ENCODE measurements at regions not wholly inside any gene's neighbourhood (a gene's known extent, or its start where the extent isn't known, plus 50 kb on each side); places are given as distances from the start of the nearest gene placed in this dataset.

- no peak for TF ChIP-seq POLR2AphosphoS5 (IDR thresholded peaks at IDR 0.05)
- no peak for TF ChIP-seq CTCF (IDR thresholded peaks at IDR 0.05)
- TF ChIP-seq POLR2A (IDR thresholded peaks at IDR 0.05), result no peak
- H3K27me3 ChIP-seq, result no peaks in the 10 kb centered on the region
- H3K27ac ChIP-seq, result no peak overlapping the region
- intact Hi-C loops (cut with DNase I; ENCODE audit: low total_unique reads), result no loop called here
- H3K36me3 ChIP-seq, result no peaks in the 10 kb centered on the region
- H3K9me3 ChIP-seq, result peaks cover 0 to 7% of the 10 kb centered on the region in 2 donors
- no peak overlapping the region for H3K4me3 ChIP-seq
- H3K4me1 ChIP-seq, result no peaks in the 10 kb centered on the region
- no peak for DNase-seq (ENCODE audit: low spot score in 2 of 2)
These were observed 345.9 kb upstream of the SMIM30 start for GRCh38 chr7:113464096-113464855.

- no peak for TF ChIP-seq POLR2A (IDR thresholded peaks at IDR 0.05)
- no peak for TF ChIP-seq CTCF (IDR thresholded peaks at IDR 0.05)
- TF ChIP-seq POLR2AphosphoS5 (IDR thresholded peaks at IDR 0.05), result no peak
- H3K4me3 ChIP-seq, result no peak overlapping the region
- H3K4me1 ChIP-seq, result no peaks in the 10 kb centered on the region
- no peaks in the 10 kb centered on the region for H3K9me3 ChIP-seq
- no peaks in the 10 kb centered on the region for H3K36me3 ChIP-seq
- DNase-seq (ENCODE audit: low spot score in 2 of 2), result no peak
- H3K27ac ChIP-seq, result no peak overlapping the region
- no peaks in the 10 kb centered on the region for H3K27me3 ChIP-seq
- intact Hi-C loops (cut with DNase I; ENCODE audit: low total_unique reads), result no loop called here
These were observed 341.7 kb upstream of the SMIM30 start for GRCh38 chr7:113460067-113460466.

GRCh38 chr7:113456533-113456932 is 338.2 kb upstream of the SMIM30 start:
- Histone ChIP-seq H3K4me3 (no peak overlapping the region), H3K27me3 (no peaks in the 10 kb centered on the region), H3K4me1 (no peaks in the 10 kb centered on the region), H3K36me3 (no peaks in the 10 kb centered on the region), H3K9me3 (no peaks in the 10 kb centered on the region), H3K27ac (no peak overlapping the region)
- intact Hi-C loops (cut with DNase I; ENCODE audit: low total_unique reads), result no loop called here
- no peak for DNase-seq (ENCODE audit: low spot score in 2 of 2)
- TF ChIP-seq POLR2A (IDR thresholded peaks at IDR 0.05) (no peak), POLR2AphosphoS5 (IDR thresholded peaks at IDR 0.05) (no peak), CTCF (IDR thresholded peaks at IDR 0.05) (no peak)

- no peaks in the 10 kb centered on the region for H3K27me3 ChIP-seq
- TF ChIP-seq CTCF (IDR thresholded peaks at IDR 0.05), result no peak
- TF ChIP-seq POLR2AphosphoS5 (IDR thresholded peaks at IDR 0.05), result no peak
- no peak for TF ChIP-seq POLR2A (IDR thresholded peaks at IDR 0.05)
- no peak for DNase-seq (ENCODE audit: low spot score in 2 of 2)
- intact Hi-C loops (cut with DNase I; ENCODE audit: low total_unique reads), result no loop called here
- no peaks in the 10 kb centered on the region for H3K4me1 ChIP-seq
- no peak overlapping the region for H3K4me3 ChIP-seq
- no peaks in the 10 kb centered on the region for H3K36me3 ChIP-seq
- no peak overlapping the region for H3K27ac ChIP-seq
- no peaks in the 10 kb centered on the region for H3K9me3 ChIP-seq
These were observed 336.3 kb upstream of the SMIM30 start for GRCh38 chr7:113454597-113455169.

GRCh38 chr7:113452245-113452644 is 333.9 kb upstream of the SMIM30 start:
- no peaks in the 10 kb centered on the region for H3K9me3 ChIP-seq
- TF ChIP-seq POLR2AphosphoS5 (IDR thresholded peaks at IDR 0.05), result no peak
- no peak for TF ChIP-seq CTCF (IDR thresholded peaks at IDR 0.05)
- no peak for TF ChIP-seq POLR2A (IDR thresholded peaks at IDR 0.05)

More at GRCh38 chr7:113452245-113452644, 333.9 kb upstream of the SMIM30 start:
- Histone ChIP-seq H3K4me3 (no peak overlapping the region), H3K36me3 (no peaks in the 10 kb centered on the region), H3K27ac (no peak overlapping the region), H3K27me3 (no peaks in the 10 kb centered on the region), H3K4me1 (no peaks in the 10 kb centered on the region)
- intact Hi-C loops (cut with DNase I; ENCODE audit: low total_unique reads), result no loop called here
- DNase-seq (ENCODE audit: low spot score in 2 of 2), result no peak

Measured in breast epithelium (tissue), 4 donors.